Hematopoietic multipotent progenitor cell treated with erythropoietin and hydrocortisone succinate and interleukin-3 and kit ligand, for 4 days (in vitro differentiated cells): ENCODE measurements at regions not wholly inside any gene's neighbourhood (a gene's known extent, or its start where the extent isn't known, plus 50 kb on each side); places are given as distances from the start of the nearest gene placed in this dataset.
A peak's percentile ranks its signal among the peaks of the same experiment; 100 is the strongest.
"Not testable (repeated sequence)": the region's sequence is repeated elsewhere in the genome, so short reads cannot be mapped to it uniquely, and the experiment has no call there.

Experiments
- DNase-seq: peaks from one replicate; pipeline ENCODE4 v3.0.0-alpha.2; 2015

DNA sequence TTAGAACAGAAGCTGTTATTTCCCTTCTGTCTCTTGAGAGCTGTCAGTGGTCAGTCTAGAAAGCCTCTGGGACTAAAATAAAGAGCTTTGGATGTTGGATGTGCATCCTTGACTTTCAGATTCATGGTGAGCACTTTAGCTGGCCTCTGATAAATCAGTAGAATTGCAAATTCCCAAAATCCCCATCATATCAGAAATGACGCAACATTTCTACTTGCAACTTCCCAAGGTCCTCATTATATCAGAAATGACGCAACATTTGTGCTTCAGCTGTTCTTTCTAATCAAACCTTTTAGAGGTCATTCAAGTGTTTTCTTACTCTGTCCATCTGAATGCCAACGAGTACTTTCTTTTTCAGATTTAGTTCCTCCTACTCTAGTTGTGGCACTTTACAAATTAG lies 167.3 kb upstream of the MOCS2 start:
- no peak for DNase-seq

DNA sequence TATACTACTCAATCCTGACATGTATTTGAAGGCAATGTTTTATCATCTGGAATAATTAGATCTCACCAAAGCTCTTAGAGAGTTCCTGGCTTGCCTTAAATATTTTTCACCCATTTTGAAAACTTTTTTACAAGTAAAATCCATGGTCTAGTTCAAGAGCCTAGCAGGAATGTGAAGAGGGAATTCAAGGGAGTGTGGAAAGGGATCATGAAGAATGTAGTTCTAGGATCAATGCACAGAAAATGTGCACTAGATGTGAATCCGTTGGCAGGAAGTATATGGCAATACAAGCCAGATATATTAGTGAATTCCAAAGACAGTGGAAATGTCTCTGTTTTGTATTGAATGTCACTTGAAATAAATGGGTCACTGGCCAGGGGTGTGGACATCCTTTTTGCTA lies 167.9 kb upstream of the MOCS2 start:
- no peak for DNase-seq

DNA sequence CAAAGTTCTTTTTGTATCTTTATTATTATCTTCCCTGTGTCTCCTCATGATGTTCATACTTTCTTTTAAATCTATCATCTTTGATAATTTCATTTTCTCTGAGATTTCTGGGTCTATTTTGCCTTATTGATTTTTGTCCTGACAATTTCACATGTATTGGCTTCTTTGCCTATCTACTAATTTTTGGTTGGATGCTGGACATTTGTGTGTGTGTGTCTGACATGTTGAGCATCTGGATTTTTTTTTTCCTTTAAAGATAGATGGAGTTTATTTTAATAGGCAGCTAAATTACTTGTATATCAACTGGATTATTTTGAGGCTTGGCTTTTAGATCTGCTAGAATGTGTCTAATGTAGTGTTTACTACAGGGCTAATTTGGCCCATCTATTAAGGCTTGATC lies 178.0 kb upstream of the MOCS2 start:
- no peak for DNase-seq

DNA sequence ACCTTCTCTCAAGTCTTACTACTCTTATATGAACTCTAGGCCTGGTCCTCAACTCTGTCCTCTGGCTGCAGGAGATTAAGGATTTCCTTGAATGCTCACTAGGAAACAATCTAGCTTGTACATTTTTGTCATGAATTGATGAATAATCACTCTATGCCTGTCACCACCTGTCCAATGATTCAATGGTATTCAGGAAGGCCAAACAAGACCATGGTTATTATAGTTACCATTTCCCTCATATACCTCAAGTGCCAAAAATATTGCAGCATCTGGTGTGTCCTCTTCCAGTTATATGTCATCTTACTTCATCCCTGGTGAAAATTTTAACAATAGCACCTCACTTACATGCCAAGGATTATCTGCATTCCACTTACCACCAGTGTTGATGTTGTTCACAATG lies 179.0 kb upstream of the MOCS2 start:
- no peak for DNase-seq

DNA sequence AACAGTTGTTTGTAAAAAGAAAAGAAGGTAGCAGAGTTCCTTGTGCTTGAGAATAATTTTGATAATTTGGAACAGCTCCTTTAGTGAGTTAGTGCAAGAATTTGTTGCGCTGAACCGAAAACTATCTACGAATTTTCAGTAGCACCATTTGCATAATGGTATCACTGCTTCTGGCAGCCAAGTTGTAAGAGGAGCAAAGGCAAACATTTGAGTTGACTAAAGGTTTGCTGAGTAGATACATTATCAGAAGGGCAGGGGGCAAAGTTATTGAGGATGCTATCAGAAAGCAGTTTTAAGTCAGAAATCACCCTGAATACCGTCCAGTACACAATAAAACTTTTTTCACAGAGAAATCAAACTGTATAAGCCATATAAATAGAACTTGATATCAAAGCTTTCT lies 181.5 kb upstream of the MOCS2 start:
- DNase-seq: no peak

DNA sequence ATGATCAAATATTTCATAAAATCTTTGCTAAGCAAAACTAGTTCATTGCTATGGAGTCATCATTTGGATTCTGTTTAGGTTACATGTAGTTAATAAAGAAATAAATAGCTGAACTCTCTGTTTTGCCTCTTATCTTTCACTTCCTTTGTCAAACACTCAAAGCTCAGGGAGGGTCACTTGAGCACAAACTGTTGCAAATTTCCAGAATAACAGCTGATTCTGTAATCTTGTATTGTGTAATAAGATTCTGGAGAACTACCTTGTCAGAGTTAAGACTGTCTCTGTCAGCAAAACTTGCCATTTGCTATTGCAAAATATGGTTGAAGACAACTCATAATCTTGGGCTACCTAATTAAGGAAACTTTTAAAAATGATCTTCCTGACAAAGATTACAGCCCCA lies 182.0 kb upstream of the MOCS2 start:
- peak; percentile 48 for DNase-seq

DNA sequence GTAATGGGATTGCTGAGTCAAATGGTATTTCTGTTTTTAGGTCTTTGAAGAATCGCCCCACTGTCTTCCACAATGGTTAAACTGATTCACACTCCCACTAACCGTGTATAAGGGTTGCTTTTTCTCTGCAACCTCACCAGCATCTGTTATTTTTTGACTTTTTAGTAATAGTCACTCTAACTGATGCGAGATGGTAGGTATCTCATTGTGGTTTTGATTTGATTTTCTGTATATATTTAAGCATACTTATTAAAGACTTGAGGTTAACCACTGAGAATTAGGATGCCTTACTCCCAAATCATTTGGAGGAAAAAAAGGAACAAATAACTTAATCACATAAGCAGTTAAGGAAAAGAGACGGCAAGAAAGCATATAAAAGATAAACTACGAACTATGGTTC lies 181.6 kb upstream of the FST start:
- DNase-seq: no peak

DNA sequence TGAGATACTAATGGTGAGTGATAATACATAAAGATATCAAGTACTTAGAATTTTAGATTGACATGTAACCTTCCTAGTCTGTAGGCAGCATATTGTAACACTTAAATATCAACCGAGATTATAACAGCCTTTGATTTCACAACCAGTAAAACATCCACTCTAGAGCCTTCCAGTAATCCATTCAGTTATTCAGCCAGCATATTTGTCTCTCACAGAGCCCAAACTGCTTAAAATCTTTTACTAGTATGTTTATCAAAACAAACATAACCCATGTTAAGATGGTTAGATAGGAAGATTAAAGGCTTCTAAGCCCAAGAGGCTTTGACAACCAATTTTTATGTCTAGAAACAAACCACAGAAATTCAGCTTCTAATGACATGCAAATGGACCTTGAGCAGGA lies 177.9 kb upstream of the FST start:
- no peak for DNase-seq

DNA sequence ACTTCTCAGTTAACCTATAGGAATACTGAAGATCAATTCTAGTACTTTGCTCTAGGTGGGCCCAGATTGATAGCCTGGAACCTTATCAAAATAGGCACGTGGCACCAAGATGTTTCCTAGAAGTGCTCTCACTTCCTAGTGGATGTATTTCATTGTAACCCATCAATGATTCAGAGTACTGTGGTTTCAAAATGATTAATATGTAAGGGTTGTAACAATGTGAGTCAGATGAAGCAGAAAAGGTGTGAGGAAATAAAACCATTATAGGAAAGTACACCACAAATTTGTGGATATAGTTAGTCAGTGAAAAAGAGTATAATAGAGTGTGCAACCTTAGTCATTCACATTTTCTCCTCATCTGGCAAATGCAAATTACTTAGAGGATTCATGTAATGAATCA lies 177.3 kb upstream of the FST start:
- DNase-seq: no peak

DNA sequence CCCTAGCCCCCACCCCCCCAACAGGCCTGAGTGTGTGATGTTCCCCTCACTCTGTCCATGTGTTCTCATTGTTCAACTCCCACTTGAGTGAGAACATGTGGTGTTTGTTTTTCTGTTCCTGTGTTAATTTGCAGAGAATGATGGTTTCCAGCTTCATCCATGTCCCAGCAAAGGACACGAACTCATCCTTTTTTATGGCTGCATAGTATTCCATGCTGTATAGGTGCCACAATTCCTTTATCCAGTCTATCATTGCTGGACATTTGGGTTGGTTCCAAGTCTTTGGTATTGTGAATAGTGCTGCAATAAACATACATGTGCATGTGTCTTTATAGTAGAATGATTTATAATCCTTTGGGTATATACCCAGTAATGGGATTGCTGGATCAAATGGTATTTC lies 175.1 kb upstream of the FST start:
- DNase-seq: not testable (repeated sequence)

DNA sequence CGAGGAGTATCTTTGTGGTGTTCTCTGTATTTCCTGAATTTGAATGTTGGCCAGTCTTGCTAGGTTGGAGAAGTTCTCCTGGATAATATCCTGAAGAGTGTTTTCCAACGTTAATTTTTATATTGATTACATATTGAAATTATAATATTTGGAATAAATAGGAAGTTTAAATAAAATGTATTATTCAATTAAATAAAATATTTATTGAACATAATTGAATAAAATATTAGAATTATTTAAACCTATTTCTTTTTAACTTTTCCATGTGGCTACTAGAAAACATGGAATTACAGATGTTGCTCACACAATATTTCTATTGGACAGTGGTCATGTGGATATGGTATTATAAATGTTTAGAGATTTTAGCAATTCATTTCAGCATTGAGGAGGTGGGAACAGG lies 170.8 kb upstream of the FST start:
- no peak for DNase-seq

DNA sequence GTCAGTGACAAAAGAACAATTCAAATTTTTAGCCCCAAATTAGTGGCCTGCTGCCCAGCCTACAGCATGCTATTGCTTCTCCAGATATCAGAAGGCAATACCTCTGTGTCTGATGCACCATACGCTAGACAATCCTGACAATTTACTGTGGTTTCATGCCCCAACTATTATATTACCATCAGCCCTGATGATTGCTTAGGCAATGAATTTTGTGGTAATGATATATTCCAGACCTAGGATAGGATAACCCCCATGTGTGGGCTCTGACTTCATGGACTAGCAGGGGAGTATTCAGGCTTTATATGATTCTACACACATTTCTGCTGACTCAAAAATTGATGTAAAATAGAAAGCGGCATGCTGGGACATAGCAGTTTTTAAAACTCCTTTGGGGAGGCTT lies 168.7 kb upstream of the FST start:
- no peak for DNase-seq

DNA sequence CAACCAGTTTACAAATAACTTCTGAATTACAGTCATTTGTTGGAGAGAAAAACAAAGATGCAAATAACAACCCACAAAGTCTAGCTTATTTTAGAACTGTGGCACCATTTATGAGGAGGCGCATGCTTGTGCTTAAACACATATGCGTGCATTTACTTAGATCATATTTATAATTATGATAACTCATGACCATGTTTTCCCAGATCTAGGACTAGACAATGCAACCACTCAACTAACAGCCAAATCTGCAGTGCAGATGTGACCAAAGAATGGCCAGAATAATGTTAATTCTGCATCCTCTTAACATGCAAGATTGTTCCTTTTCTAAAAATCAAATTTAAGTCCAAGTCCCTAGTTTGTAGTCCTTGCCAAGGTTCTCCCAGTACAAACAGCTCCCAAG lies 167.3 kb upstream of the FST start:
- DNase-seq: no peak

DNA sequence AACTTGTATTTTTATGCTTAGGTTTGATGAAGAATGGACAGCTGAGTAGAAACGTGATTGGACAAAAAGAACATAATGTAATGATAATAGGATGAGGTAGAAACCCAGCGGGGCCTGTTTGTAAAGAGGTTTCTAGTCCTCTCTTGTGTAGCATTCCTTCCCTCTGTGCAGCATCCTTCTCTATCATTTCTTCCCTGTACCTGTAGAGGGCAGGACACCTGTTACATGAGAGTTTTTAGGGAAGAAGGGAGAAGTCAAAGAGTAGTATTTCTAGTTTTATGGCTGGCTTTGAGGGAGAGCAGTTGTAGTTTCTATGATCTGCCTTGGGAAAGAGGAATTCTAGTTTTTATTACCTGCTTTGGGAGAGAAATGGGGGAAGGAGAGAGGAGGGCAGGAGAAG lies 162.1 kb upstream of the FST start:
- DNase-seq: no peak

DNA sequence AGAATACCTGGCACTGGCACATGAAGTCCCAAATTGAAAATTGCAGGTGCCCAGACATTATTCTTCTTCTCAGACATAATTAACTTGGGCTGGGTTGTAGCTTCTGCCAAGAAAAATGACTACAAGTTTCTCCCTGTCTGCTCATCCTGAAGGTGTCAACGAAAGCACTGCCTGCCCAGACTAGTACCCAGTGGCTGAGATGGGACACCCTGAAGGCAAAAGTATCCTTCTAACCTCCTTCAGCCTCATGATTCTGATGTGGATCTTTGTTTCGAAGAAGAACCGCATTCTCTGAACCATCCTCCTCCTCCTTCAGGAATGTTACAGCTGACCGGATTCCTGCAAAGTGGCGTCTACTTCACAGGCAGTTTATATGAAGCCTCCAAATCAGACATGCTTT lies 161.1 kb upstream of the FST start:
- DNase-seq: no peak

DNA sequence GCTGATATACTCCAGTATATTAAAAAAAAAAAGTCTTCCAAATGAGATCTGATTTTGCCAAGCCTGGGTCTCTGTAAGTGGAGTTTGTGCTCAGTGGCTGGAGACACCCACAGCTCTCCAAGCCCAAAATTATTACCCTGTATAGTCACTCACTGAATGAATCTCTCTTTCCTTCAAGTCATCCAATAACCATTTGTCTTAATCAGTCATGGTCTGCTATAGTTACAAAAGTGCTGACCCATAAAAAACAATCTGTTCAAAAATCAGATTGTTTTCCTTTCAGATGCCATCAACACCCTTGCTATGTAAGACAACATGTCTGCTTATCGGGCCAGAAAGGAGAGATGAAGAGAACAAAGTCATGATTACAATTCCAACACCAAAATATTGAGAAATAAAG lies 159.4 kb upstream of the FST start:
- DNase-seq: no peak

DNA sequence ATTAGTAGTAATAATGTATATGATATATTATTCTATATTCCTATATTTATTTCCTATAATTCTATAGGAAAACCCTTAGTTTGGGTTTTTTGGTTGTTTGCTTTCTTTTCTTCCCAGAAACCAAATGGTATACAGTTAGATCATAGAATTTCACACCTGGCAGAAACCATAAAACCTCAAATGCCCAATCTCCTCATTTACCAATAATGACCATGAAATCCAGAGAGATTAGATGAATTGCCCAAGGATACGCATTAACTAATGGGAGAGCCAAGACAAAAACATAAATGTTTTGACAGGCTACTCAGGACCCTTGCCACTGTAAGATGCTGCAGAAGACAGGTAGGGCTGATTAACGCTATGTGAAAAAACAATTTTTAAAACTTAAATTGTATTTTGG lies 158.7 kb upstream of the FST start:
- DNase-seq: no peak

DNA sequence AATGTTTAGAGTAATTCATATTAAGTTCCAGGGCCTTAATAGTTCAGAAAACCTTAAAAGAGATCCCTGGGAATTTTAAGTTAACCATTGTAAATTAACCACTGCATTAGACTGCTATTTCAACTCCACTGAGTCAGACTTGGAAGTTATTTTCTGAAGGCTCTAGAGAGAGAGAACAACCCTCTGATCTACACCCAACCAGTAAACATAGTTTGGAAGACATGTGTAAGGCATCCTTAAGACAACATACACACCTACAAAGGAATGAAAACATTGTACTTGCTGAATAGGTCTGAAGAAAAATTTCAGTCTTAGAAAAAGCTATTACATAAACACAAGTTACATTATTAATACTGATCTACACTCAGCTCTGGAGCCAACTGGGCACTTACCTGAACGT lies 158.2 kb upstream of the FST start:
- DNase-seq: no peak

DNA sequence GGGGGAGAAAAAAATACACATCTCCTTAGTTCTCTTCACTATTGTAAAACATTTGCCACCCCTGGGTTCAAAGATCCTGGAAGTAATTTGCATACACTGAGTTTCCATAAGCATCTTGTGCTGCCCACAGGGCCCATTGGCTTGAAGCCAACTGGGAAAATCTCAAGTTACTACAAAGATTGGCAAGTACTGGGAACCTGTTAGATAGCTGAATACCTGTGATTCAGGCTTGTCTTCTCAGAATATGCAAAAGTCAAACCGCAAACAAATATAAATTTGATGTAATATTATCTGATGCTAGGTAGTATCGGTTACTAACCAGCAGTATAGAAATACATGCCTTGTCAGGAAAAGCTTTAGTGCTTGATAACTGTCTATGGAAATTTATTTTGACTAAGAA lies 156.9 kb upstream of the FST start:
- DNase-seq: no peak

DNA sequence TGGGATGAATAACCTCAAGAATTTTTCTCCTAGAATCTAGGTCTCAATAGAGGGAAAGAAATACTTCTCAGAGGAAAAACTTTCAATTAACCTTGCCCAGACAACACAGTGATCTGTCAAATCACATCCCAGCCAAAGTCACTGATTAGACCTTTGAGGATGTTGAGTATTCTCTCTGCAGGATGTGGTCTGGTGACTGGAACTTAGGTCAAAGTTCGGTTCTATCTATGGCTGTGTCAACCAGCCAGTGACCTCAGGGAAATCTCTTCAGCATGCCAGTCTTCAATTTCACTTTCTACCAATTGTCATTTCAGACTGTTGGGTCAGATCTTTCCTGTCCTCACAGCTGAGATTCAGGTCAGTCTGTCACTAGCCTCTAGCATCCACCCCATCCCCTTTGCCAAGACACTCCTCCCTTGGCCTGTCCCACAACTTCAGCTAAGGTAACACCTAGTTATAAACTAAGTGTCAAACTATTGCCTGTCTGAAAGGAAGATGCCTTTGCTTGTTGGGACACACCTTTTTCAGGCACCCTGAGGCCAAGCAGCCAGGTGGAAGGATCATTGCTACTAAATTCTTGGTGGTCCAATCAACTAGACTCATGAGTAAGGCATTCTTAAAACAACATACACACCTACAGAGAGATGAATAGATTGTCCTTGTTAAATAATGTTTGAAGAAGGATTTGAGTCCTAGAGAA lies 156.3 kb upstream of the FST start:
- DNase-seq: no peak

DNA sequence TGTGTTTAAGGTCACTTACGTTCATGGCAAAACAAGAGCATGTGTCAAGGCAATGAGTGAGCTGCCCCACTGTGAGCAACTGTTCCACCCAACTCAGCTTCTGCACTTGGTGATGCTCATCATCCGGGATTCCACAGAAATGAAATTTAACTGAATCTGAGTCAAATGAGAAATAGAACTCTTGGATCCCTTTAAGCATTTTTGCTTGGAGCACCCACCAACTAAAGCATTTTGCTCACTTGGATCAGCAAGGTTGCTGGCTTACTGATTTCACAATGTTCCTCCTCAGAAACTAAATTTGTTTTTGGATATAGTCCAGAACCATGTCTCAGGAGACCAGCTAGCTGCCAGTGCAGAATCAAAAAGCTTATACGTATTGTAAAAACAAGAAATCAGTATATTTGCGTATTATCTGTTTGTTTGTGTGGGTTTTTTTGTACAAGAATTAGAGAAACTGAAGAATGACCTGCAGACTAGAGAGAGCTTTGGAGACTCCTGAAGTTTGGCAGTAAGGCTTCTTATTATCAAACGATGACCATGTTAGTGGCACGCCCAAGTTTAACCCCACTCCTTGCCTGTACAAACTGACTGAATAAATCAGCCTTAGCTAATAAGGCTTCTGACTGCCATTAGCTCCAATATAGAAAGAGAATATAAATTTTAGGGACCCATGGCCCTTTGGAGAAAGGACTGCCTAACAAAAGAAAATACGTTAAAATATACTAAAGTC lies 153.8 kb upstream of the FST start:
- DNase-seq: no peak

DNA sequence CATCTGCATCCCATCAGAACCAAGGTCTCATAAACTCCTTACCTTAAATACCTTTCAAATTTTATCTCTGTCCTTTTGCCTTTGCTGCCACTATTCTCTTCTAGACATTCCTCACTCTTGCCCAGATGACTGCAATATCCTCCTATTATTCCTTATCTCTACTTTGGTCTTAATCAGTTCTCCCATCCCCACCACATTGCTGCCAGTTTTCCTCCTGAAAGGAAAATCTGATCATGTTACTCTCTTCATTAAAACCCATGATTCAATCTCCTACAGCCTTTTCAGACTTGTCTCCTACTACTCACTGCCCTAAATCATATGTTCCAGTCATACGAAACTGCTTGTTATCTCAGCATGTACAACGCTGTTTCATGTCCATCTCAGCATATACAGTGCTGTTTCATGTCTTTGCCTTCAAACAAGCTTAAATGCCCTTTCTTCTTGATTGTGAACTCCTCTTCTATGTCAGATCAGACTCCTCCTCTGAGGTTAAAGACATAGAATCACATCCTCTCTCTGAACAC lies 152.6 kb upstream of the FST start:
- DNase-seq: no peak

DNA sequence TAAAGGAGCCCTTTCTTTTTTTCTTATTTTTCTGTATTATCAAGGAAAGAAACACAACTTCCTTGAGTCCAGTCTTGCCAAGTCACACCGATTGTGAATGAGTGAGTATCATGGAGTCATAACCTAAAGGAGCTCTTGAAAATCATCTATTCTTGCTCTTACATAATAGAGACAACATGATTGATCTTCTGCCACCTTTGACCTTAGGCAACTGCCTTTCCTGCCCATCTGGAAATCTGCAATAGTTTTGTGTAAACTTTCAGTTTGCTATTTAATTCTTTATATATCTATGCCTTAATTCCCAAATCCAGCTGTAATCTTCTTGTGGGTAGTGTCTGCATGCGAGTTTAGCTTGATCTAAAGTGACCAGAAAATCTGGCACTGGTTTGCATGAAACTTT lies 149.9 kb upstream of the FST start:
- no peak for DNase-seq

DNA sequence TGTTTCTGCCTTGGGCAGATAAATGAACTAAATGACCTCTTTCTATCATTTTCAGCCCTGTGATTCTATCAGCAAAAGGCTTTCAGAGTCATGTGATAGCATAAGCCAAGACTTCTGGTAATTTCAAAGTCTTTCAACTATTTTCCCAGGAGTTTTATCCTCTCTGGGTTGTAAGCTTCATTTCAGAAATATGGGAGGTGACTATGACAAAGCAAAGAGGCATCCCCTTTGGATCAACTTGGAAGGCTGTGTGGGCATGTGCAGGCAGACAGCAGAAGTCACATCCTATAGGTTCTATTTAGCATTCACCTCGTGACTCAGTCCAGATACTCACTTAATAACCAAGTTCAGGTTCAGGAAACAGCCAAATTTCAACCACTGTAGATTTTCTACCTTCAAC lies 149.0 kb upstream of the FST start:
- DNase-seq: no peak

DNA sequence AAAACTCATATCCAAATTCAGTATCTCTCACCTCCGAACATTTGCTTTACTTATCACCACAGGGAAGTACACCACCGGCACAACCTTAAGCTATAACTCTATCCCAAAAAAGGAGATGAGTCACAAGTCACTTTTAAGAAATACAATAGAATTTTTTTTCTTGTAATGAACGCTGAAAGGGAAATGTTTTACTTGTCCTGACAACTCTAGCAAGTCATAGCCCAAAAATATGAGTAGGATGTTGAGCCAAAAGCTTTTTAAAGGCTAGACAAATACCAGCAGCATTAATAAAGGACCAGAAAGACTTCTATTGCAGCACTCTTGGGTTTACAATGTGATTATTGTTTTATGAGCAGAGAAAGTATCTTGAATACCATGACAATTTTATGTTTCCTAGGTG lies 147.3 kb upstream of the FST start:
- DNase-seq: no peak
